ENCODE measurements at regions not wholly inside any gene's neighbourhood (a gene's known extent, or its start where the extent isn't known, plus 50 kb on each side); places are given as distances from the start of the nearest gene placed in this dataset.
A peak's percentile ranks its signal among the peaks of the same experiment; 100 is the strongest.

DNA sequence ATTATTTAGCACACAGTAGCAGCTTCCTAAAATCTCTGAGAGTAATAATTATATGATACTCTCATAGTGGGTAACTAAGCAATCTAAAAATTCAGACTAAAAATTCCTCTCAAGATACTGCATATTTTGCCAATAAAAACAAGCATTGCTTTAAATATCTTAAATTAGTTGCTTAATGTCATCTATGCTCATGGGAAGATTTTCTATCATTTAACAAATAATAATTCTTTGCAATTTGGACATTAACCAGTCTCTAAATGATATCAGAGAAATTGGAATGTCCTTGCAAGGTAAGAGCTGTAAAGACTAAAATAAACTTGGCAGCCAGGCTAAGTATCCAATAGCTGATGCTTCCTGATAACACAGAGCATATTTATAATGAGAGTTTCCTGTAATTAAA, 221.8 kb downstream of the SNCAIP start:
- no peak for DNase-seq (ENCODE audit: low read depth)
- TF ChIP-seq, protein P1, sequence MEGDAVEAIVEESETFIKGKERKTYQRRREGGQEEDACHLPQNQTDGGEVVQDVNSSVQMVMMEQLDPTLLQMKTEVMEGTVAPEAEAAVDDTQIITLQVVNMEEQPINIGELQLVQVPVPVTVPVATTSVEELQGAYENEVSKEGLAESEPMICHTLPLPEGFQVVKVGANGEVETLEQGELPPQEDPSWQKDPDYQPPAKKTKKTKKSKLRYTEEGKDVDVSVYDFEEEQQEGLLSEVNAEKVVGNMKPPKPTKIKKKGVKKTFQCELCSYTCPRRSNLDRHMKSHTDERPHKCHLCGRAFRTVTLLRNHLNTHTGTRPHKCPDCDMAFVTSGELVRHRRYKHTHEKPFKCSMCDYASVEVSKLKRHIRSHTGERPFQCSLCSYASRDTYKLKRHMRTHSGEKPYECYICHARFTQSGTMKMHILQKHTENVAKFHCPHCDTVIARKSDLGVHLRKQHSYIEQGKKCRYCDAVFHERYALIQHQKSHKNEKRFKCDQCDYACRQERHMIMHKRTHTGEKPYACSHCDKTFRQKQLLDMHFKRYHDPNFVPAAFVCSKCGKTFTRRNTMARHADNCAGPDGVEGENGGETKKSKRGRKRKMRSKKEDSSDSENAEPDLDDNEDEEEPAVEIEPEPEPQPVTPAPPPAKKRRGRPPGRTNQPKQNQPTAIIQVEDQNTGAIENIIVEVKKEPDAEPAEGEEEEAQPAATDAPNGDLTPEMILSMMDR (conservative IDR thresholded peaks at IDR 0.05; ENCODE audit: low read depth, low read length) = no peak
- no peak overlapping the region for H3K4me3 ChIP-seq (ENCODE audit: low read depth, low read length)

- H3K4me3 ChIP-seq (ENCODE audit: low read depth, low read length) = no peak overlapping the region
- TF ChIP-seq, protein P1 (conservative IDR thresholded peaks at IDR 0.05; ENCODE audit: low read depth, low read length) = no peak
- no peak for DNase-seq (ENCODE audit: low read depth)
These were observed 222.8 kb downstream of the SNCAIP start for GRCh38 chr5:122534829-122535228.

- no peak for DNase-seq (ENCODE audit: low read depth)
- TF ChIP-seq, protein P1 (conservative IDR thresholded peaks at IDR 0.05; ENCODE audit: low read depth, low read length) = no peak
- H3K4me3 ChIP-seq (ENCODE audit: low read depth, low read length) = no peak overlapping the region
These were observed 229.4 kb downstream of the SNCAIP start for GRCh38 chr5:122541388-122541787.

GRCh38 chr5:122545986-122546385, 228.9 kb upstream of the SNX2 start:
- TF ChIP-seq, protein P1 (conservative IDR thresholded peaks at IDR 0.05; ENCODE audit: low read depth, low read length) = no peak
- no peak overlapping the region for H3K4me3 ChIP-seq (ENCODE audit: low read depth, low read length)

DNA sequence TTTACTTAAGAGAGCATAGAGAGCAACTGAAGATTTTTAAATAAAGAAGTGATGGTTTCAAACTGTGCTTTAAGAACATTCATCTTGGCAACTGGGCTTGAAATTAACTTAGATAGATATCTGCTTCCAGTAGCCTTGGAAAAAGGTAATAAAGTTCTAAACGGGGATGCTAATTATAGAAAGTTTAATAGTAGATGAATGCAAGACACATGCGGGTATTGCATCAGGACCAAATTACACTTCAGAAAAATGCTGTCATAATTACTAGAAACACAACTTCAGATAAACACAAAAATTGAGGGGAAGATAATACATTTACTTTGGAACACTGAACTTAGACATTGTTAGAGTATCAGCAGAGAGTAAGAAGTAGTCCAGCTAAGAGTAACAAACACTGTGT, 227.7 kb upstream of the SNX2 start:
- DNase-seq (ENCODE audit: low read depth) = no peak
- TF ChIP-seq, protein P1 (conservative IDR thresholded peaks at IDR 0.05; ENCODE audit: low read depth, low read length) = no peak
- H3K4me3 ChIP-seq (ENCODE audit: low read depth, low read length) = no peak overlapping the region

More at GRCh38 chr5:122545986-122546385, 228.9 kb upstream of the SNX2 start:
- no peak for DNase-seq (ENCODE audit: low read depth)

DNA sequence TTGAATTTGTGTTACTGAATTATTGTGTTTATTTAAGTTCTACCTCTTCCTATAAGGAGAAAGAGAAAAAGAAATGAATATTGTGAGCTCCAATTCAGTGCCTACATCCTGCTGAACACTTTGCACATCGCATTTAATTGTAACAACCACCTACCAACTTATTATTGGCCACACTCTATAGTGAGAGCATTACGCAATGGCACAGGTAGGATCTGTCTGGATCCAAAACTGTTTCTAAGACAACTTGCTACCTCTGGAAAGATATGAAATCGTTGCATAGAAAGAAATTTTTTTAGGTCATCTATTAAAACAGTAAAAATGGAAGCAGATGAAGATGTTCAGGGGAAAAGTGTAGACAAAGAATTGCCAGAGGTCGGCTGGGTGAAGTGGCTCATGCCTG, 227.2 kb upstream of the SNX2 start:
- no peak for DNase-seq (ENCODE audit: low read depth)
- TF ChIP-seq, protein P1 (conservative IDR thresholded peaks at IDR 0.05; ENCODE audit: low read depth, low read length) = no peak
- no peak overlapping the region for H3K4me3 ChIP-seq (ENCODE audit: low read depth, low read length)

DNA sequence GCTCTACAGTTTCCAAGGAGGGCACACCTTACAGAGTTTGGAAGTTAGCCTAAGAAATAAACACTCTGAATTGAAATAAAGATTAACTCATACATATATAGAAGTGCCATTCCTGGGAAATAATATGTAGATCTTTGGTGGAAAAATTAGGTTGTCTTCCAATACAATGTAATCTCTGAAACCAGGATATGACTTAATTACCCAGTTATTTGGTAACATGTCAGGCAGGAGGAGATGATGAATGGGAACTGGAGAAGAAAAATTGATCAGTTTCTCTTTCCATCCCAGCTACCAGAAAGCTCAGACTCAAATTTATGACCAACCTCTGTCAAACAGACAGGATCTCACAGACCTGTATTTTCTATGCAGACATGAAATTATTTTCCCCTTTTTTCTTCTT, 215.2 kb upstream of the SNX2 start:
- DNase-seq (ENCODE audit: low read depth) = peak; percentile 21
- TF ChIP-seq, protein P1 (conservative IDR thresholded peaks at IDR 0.05; ENCODE audit: low read depth, low read length) = no peak
- no peak overlapping the region for H3K4me3 ChIP-seq (ENCODE audit: low read depth, low read length)
